Tibial artery (tissue), 4 donors: ENCODE measurements at regions not wholly inside any gene's neighbourhood (a gene's known extent, or its start where the extent isn't known, plus 50 kb on each side); places are given as distances from the start of the nearest gene placed in this dataset.

Experiments
- DNase-seq, 2 donors: peaks; one replicate each; pipeline ENCODE4 v3.0.0-alpha.2; 2019
- H3K27ac ChIP-seq, 2 donors: fragments of 200-600 bp; sonication (generic) in 1 of 2; 1 replicate in 1 of 2; 2 replicates in 1 of 2; pipeline ENCODE4 v1.5.1; 2018 to 2019; ENCODE audit warnings: mild to moderate bottlenecking in 1 of 2
- H3K27me3 ChIP-seq, 2 donors: fragments of 200-600 bp; sonication (generic) in 1 of 2; one replicate each; pipeline versions ENCODE4 v1.5.1 to v1.6.0; 2016 to 2019
- H3K36me3 ChIP-seq, 3 donors: fragments of 200-600 bp; sonication (generic) in 2 of 3; one replicate each; pipeline ENCODE4 v1.5.1; 2016 to 2019; ENCODE audit warnings: mild to moderate bottlenecking in 2 of 3
- H3K4me1 ChIP-seq, 4 donors: fragments of 200-600 bp; sonication (generic) in 2 of 4; 1 replicate in 3 of 4; 2 replicates in 1 of 4; pipeline ENCODE4 v1.5.1; 2016 to 2019
- H3K4me3 ChIP-seq, 2 donors: fragments of 200-600 bp; sonication (generic) in 1 of 2; 1 replicate in 1 of 2; 2 replicates in 1 of 2; pipeline ENCODE4 v1.5.1; 2018 to 2019; ENCODE audit warnings: mild to moderate bottlenecking in 2 of 2
- H3K9me3 ChIP-seq, 3 donors: fragments of 200-600 bp; sonication (generic) in 1 of 3; one replicate each; pipeline ENCODE4 v1.5.1; 2016 to 2019
- CTCF ChIP-seq, 2 experiments: fragments of 200-600 bp in 1 of 2; fragments of 450-650 bp in 1 of 2; IDR thresholded peaks; one replicate each; pipeline ENCODE4 v1.5.1; 2017 to 2019; ENCODE audit warnings: antibody characterized with exemption in 2 of 2, mild to moderate bottlenecking in 1 of 2, moderate library complexity in 1 of 2
- intact Hi-C: fragments of 100-400 bp; cut with DNase I; formaldehyde crosslinking; loops from one replicate; pipeline ENCODE4 v1.15.0; 2023; ENCODE audit warnings: low total_unique reads

- intact Hi-C loops = no loop called here
- no peak for TF ChIP-seq CTCF (IDR thresholded peaks at IDR 0.05)
- no peaks in the 10 kb centered on the region for H3K9me3 ChIP-seq
- no peaks in the 10 kb centered on the region for H3K36me3 ChIP-seq
- no peaks in the 10 kb centered on the region for H3K27me3 ChIP-seq
- DNase-seq = no peak
- H3K4me1 ChIP-seq = peaks cover 0 to 45% (median 20%) of the 10 kb centered on the region in 4 donors
- no peak overlapping the region for H3K4me3 ChIP-seq
- H3K27ac ChIP-seq = peak overlapping the region in 1 of 2 donors; percentile 4
Observed at GRCh38 chr4:119679251-119679650, 50.6 kb upstream of the PDE5A start.

- H3K27ac ChIP-seq = peak overlapping the region; percentile 3 to 4
- no peaks in the 10 kb centered on the region for H3K27me3 ChIP-seq
- no peak for TF ChIP-seq CTCF (IDR thresholded peaks at IDR 0.05)
- H3K4me1 ChIP-seq = peaks cover 0 to 41% (median 17%) of the 10 kb centered on the region in 4 donors
- no peak overlapping the region for H3K4me3 ChIP-seq
- no peak for DNase-seq
- no peaks in the 10 kb centered on the region for H3K36me3 ChIP-seq
- intact Hi-C loops = no loop called here
- H3K9me3 ChIP-seq = no peaks in the 10 kb centered on the region
Observed at GRCh38 chr4:119678761-119679160, 50.2 kb upstream of the PDE5A start.
